CD14-positive monocyte (primary cell): ENCODE measurements at regions not wholly inside any gene's neighbourhood (a gene's known extent, or its start where the extent isn't known, plus 50 kb on each side); places are given as distances from the start of the nearest gene placed in this dataset.

Experiments
- DNase-seq, 3 donors: peaks; one replicate each; pipeline ENCODE4 v3.0.0-alpha.2; 2011 to 2022
- H2AFZ ChIP-seq: 2 replicates; pipeline ENCODE4 v1.6.0; 2012; ENCODE audit warnings: mild to moderate bottlenecking, low read depth, low read length, inconsistent platforms; ENCODE audit not compliant: insufficient read depth, poor library complexity, severe bottlenecking
- H3K27ac ChIP-seq, 2 donors: 1 replicate in 1 of 2; 2 replicates in 1 of 2; pipeline ENCODE4 v1.5.1; 2012 to 2013; ENCODE audit warnings: low read length in 2 of 2, control low read depth in 1 of 2, inconsistent platforms in 1 of 2, low read depth in 1 of 2, mild to moderate bottlenecking in 1 of 2
- H3K27me3 ChIP-seq, 2 donors: one replicate each; pipeline versions ENCODE4 v1.6.0 to v1.6.1; 2011 to 2013; ENCODE audit warnings: low read length in 2 of 2; ENCODE audit not compliant: control insufficient read depth in 2 of 2, insufficient read depth in 2 of 2
- H3K36me3 ChIP-seq, 2 donors: replicated peaks in 1 of 2; 1 replicate in 1 of 2; 2 replicates in 1 of 2; pipeline versions ENCODE4 v1.5.1 to v1.6.1; 2012 to 2013; ENCODE audit warnings: low read length in 2 of 2, control low read depth in 1 of 2, inconsistent platforms in 1 of 2, mild to moderate bottlenecking in 1 of 2; ENCODE audit not compliant: insufficient read depth in 2 of 2, control insufficient read depth in 1 of 2
- H3K4me1 ChIP-seq, 2 donors: 1 replicate in 1 of 2; 2 replicates in 1 of 2; pipeline versions ENCODE4 v1.5.1 to v1.6.1; 2012 to 2013; ENCODE audit warnings: low read length in 2 of 2, control low read depth in 1 of 2, inconsistent platforms in 1 of 2, mild to moderate bottlenecking in 1 of 2, moderate library complexity in 1 of 2; ENCODE audit not compliant: insufficient read depth in 2 of 2, control insufficient read depth in 1 of 2
- H3K4me2 ChIP-seq: replicated peaks from 2 replicates; pipeline ENCODE3; 2012; ENCODE audit warnings: low read length, moderate library complexity, mild to moderate bottlenecking; ENCODE audit not compliant: poor library complexity, severe bottlenecking; ENCODE audit errors: extremely low read depth
- H3K4me3 ChIP-seq, 3 experiments: fragments of 200-600 bp in 1 of 3; sonication (generic) in 1 of 3; replicated peaks in 1 of 3; 1 replicate in 2 of 3; 2 replicates in 1 of 3; pipeline ENCODE4 v1.5.1; 2011 to 2013; ENCODE audit warnings: low read length in 3 of 3, mild to moderate bottlenecking in 3 of 3, control low read depth in 2 of 3, low read depth in 2 of 3, inconsistent platforms in 1 of 3, moderate library complexity in 1 of 3
- H3K79me2 ChIP-seq: 2 replicates; pipeline ENCODE4 v1.6.0; 2012; ENCODE audit warnings: mild to moderate bottlenecking, control low read depth, inconsistent platforms, low read length, moderate library complexity; ENCODE audit not compliant: insufficient read depth
- H3K9ac ChIP-seq: 2 replicates; pipeline ENCODE4 v1.6.0; 2017; ENCODE audit warnings: low read length, mild to moderate bottlenecking; ENCODE audit not compliant: insufficient read depth, poor library complexity, severe bottlenecking
- H3K9me3 ChIP-seq, 2 donors: replicated peaks in 1 of 2; 1 replicate in 1 of 2; 2 replicates in 1 of 2; pipeline versions ENCODE4 v1.5.1 to v1.6.1; 2012 to 2013; ENCODE audit warnings: low read length in 2 of 2, control low read depth in 1 of 2; ENCODE audit not compliant: control insufficient read depth in 1 of 2, insufficient read depth in 1 of 2
- H4K20me1 ChIP-seq: 2 replicates; pipeline ENCODE4 v1.6.0; 2012; ENCODE audit warnings: mild to moderate bottlenecking, low read length, control low read depth, moderate library complexity; ENCODE audit not compliant: insufficient read depth
- H3K27ac Mint-ChIP-seq, 7 donors: one replicate each; pipeline ENCODE4 v1.8.0; 2020; ENCODE audit warnings: mild to moderate bottlenecking in 7 of 7, mixed read lengths in 7 of 7, moderate library complexity in 6 of 7, inconsistent platforms in 2 of 7
- H3K27me3 Mint-ChIP-seq, 3 donors: one replicate each; pipeline ENCODE4 v1.8.0; 2021 to 2022; ENCODE audit warnings: low read depth in 3 of 3, mild to moderate bottlenecking in 3 of 3, mixed read lengths in 3 of 3, moderate library complexity in 3 of 3, inconsistent platforms in 1 of 3
- H3K36me3 Mint-ChIP-seq, 2 donors: one replicate each; pipeline ENCODE4 v1.8.0; 2020; ENCODE audit warnings: mixed read lengths in 2 of 2, inconsistent platforms in 1 of 2, mild to moderate bottlenecking in 1 of 2
- H3K4me1 Mint-ChIP-seq: one replicate; pipeline ENCODE4 v1.8.0; 2020; ENCODE audit warnings: mild to moderate bottlenecking, mixed read lengths
- H3K4me3 Mint-ChIP-seq, 2 donors: one replicate each; pipeline ENCODE4 v1.8.0; 2020; ENCODE audit warnings: mild to moderate bottlenecking in 2 of 2, mixed read lengths in 2 of 2, moderate library complexity in 1 of 2
- H3K9me3 Mint-ChIP-seq, 7 donors: one replicate each; pipeline ENCODE4 v1.8.0; 2020 to 2022; ENCODE audit warnings: mixed read lengths in 7 of 7, mild to moderate bottlenecking in 6 of 7, moderate library complexity in 6 of 7, inconsistent platforms in 2 of 7
- CTCF ChIP-seq: fragments of 200-600 bp; IDR thresholded peaks from one replicate; pipeline ENCODE4 v1.8.0; 2022; ENCODE audit warnings: antibody characterized with exemption, mild to moderate bottlenecking
- WGBS: methylation state at CpG from one replicate; pipeline ENCODE4 v1.1.5; 2013; ENCODE audit warnings: missing lambda C conversion rate; ENCODE audit not compliant: insufficient coverage; 5-methylcytosine and 5-hydroxymethylcytosine counted together
- intact Hi-C, 2 donors: fragments of 100-400 bp; cut with micrococcal nuclease; formaldehyde crosslinking; loops; one replicate each; pipeline versions ENCODE4 v1.15.0 to v1.15.1; 2023

- no peaks in the 10 kb centered on the region for H3K9me3 ChIP-seq
- no peaks in the 10 kb centered on the region for H3K27me3 Mint-ChIP-seq
- no peak overlapping the region for H3K27ac Mint-ChIP-seq
- H3K27ac ChIP-seq, result no peak overlapping the region
- no peaks in the 10 kb centered on the region for H3K79me2 ChIP-seq
- H3K36me3 Mint-ChIP-seq, result no peaks in the 10 kb centered on the region
- WGBS, result 83% methylated on average over 1 of the region's 4 CpGs
- H3K4me1 ChIP-seq, result no peaks in the 10 kb centered on the region
- H3K4me1 Mint-ChIP-seq, result no peaks in the 10 kb centered on the region
- H3K4me3 Mint-ChIP-seq, result no peak overlapping the region
- H2AFZ ChIP-seq, result no peak overlapping the region
- no peaks in the 10 kb centered on the region for H3K36me3 ChIP-seq
- no peak overlapping the region for H3K9ac ChIP-seq
- no peaks in the 10 kb centered on the region for H4K20me1 ChIP-seq
- H3K4me3 ChIP-seq, result no peak overlapping the region
- no peak for DNase-seq
- H3K4me2 ChIP-seq, result no peak overlapping the region
- TF ChIP-seq CTCF, result no peak
- intact Hi-C loops, result no loop called here
- H3K9me3 Mint-ChIP-seq, result peaks cover 0 to 5% (median 1%) of the 10 kb centered on the region in 7 donors
- no peaks in the 10 kb centered on the region for H3K27me3 ChIP-seq
Observed at GRCh38 chr18:40642692-40643229, 1312.3 kb upstream of the PIK3C3 start.

GRCh38 chr18:40631319-40631718 lies 1323.7 kb upstream of the PIK3C3 start:
- WGBS, result 80% methylated on average over 1 of the region's 3 CpGs
- Histone ChIP-seq H3K36me3 (no peaks in the 10 kb centered on the region), H3K27ac (no peak overlapping the region), H2AFZ (no peak overlapping the region), H3K9ac (no peak overlapping the region), H4K20me1 (no peaks in the 10 kb centered on the region), H3K4me3 (no peak overlapping the region), H3K79me2 (no peaks in the 10 kb centered on the region), H3K9me3 (peaks cover 11% of the 10 kb centered on the region in 2 donors), H3K4me1 (no peaks in the 10 kb centered on the region), H3K4me2 (no peak overlapping the region), H3K27me3 (no peaks in the 10 kb centered on the region)
- Mint-ChIP-seq H3K4me3 (no peak overlapping the region), H3K27me3 (peaks cover 0 to 2% (median 0%) of the 10 kb centered on the region in 3 donors), H3K27ac (no peak overlapping the region), H3K9me3 (peaks cover 0 to 3% (median 1%) of the 10 kb centered on the region in 7 donors), H3K36me3 (no peaks in the 10 kb centered on the region), H3K4me1 (no peaks in the 10 kb centered on the region)
- intact Hi-C loops, result no loop called here
- no peak for DNase-seq
- no peak for TF ChIP-seq CTCF
